KMS-11 (cell line): ENCODE measurements at regions not wholly inside any gene's neighbourhood (a gene's known extent, or its start where the extent isn't known, plus 50 kb on each side); places are given as distances from the start of the nearest gene placed in this dataset.

Experiments used
- H2AFZ ChIP-seq: fragments of 200-600 bp; sonication (generic); 2 replicates; pipeline ENCODE4 v1.6.1; 2016; ENCODE audit warnings: antibody characterized with exemption, mixed run types, low read depth
- H3K27ac ChIP-seq: fragments of 200-600 bp; sonication (generic); 2 replicates; pipeline ENCODE4 v1.6.1; 2016; ENCODE audit warnings: mild to moderate bottlenecking, mixed run types
- H3K27me3 ChIP-seq: fragments of 200-600 bp; sonication (generic); 2 replicates; pipeline ENCODE4 v1.6.1; 2017; ENCODE audit warnings: mild to moderate bottlenecking, low read depth, mixed run types, moderate library complexity; ENCODE audit not compliant: insufficient read depth
- H3K36me3 ChIP-seq: fragments of 200-600 bp; sonication (generic); 2 replicates; pipeline ENCODE4 v1.6.1; 2017; ENCODE audit warnings: mild to moderate bottlenecking, mixed run types; ENCODE audit not compliant: insufficient read depth
- H3K4me1 ChIP-seq: fragments of 200-600 bp; sonication (generic); 2 replicates; pipeline ENCODE4 v1.6.1; 2016; ENCODE audit warnings: mild to moderate bottlenecking, low read depth, mixed run types; ENCODE audit not compliant: poor library complexity, severe bottlenecking
- H3K4me2 ChIP-seq: fragments of 200-600 bp; sonication (generic); 2 replicates; pipeline ENCODE4 v1.7.0; 2016; ENCODE audit warnings: mild to moderate bottlenecking, mixed run types
- H3K4me3 ChIP-seq: fragments of 200-600 bp; sonication (generic); IDR thresholded peaks from 2 replicates; pipeline ENCODE4 v1.6.1; 2017; ENCODE audit warnings: low read depth, low read length, mixed read lengths; ENCODE audit not compliant: insufficient read depth
- H3K79me2 ChIP-seq: fragments of 200-600 bp; sonication (generic); 2 replicates; pipeline ENCODE4 v1.6.1; 2016; ENCODE audit warnings: low read depth, mixed run types; ENCODE audit not compliant: insufficient read depth
- H3K9ac ChIP-seq: fragments of 200-600 bp; sonication (generic); 2 replicates; pipeline ENCODE4 v1.6.1; 2016; ENCODE audit warnings: mild to moderate bottlenecking, mixed run types
- H4K20me1 ChIP-seq: fragments of 200-600 bp; sonication (generic); 2 replicates; pipeline ENCODE4 v1.6.1; 2016; ENCODE audit warnings: mild to moderate bottlenecking, mixed run types; ENCODE audit not compliant: insufficient read depth
- TF ChIP-seq, protein P1 (sequence below): fragments of 200-600 bp; sonication (generic); conservative IDR thresholded peaks from 2 replicates; pipeline ENCODE4 v1.6.1; 2017; ENCODE audit warnings: low read depth, mild to moderate bottlenecking, antibody characterized with exemption, low read length, moderate library complexity, mixed read lengths

DNA sequence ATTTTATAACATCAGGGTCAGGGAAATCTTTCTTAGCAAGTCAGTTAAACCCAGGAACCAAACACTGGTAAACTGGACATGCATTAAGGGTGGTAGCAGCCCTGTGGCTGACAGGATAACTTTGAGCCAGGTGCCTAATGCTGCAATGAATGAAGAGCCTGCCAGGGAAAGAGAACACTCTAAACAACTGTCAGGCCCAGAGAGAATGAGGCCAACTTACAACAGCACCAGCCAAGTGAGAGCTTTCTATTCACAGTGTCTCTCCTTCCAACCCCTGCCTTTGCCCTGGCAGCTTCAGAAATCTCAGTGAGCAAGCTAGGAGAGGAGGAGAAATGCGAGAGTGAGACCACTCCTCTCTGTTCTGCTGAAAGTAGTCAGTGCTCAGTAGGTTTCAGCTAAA is 50.4 kb upstream of the ATP2C1 start:
- peak overlapping the region; percentile 49 for H3K4me2 ChIP-seq
- no peaks in the 10 kb centered on the region for H3K27me3 ChIP-seq
- peak overlapping the region; percentile 41 for H3K27ac ChIP-seq
- peaks cover 98% of the 10 kb centered on the region for H3K4me1 ChIP-seq
- no peaks in the 10 kb centered on the region for H4K20me1 ChIP-seq
- TF ChIP-seq, protein P1, sequence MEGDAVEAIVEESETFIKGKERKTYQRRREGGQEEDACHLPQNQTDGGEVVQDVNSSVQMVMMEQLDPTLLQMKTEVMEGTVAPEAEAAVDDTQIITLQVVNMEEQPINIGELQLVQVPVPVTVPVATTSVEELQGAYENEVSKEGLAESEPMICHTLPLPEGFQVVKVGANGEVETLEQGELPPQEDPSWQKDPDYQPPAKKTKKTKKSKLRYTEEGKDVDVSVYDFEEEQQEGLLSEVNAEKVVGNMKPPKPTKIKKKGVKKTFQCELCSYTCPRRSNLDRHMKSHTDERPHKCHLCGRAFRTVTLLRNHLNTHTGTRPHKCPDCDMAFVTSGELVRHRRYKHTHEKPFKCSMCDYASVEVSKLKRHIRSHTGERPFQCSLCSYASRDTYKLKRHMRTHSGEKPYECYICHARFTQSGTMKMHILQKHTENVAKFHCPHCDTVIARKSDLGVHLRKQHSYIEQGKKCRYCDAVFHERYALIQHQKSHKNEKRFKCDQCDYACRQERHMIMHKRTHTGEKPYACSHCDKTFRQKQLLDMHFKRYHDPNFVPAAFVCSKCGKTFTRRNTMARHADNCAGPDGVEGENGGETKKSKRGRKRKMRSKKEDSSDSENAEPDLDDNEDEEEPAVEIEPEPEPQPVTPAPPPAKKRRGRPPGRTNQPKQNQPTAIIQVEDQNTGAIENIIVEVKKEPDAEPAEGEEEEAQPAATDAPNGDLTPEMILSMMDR = no peak
- H3K79me2 ChIP-seq = no peaks in the 10 kb centered on the region
- H3K4me3 ChIP-seq = no peak overlapping the region
- no peaks in the 10 kb centered on the region for H3K36me3 ChIP-seq
- no peak overlapping the region; the same call in 1 of the 2 replicates for H3K9ac ChIP-seq
- no peak overlapping the region; the same call in 1 of the 2 replicates for H2AFZ ChIP-seq
